Thymus (tissue), 11 donors: ENCODE measurements at regions not wholly inside any gene's neighbourhood (a gene's known extent, or its start where the extent isn't known, plus 50 kb on each side); places are given as distances from the start of the nearest gene placed in this dataset.

Experiments used
- DNase-seq, 9 donors: peaks; one replicate each; pipeline ENCODE4 v3.0.0-alpha.2; 2013; ENCODE audit warnings: low spot score in 9 of 9, low read depth in 6 of 9, missing footprints in 1 of 9
- H3K27ac ChIP-seq, 2 donors: one replicate each; pipeline ENCODE4 v1.5.1; 2013; ENCODE audit warnings: control low read depth in 1 of 2, low read depth in 1 of 2, low read length in 1 of 2, mild to moderate bottlenecking in 1 of 2, moderate library complexity in 1 of 2
- H3K27me3 ChIP-seq, 2 donors: one replicate each; pipeline ENCODE4 v1.5.1; 2013; ENCODE audit warnings: low read length in 1 of 2; ENCODE audit not compliant: control insufficient read depth in 2 of 2, insufficient read depth in 1 of 2
- H3K36me3 ChIP-seq, 2 donors: one replicate each; pipeline ENCODE4 v1.5.1; 2013; ENCODE audit warnings: low read length in 1 of 2, mild to moderate bottlenecking in 1 of 2, moderate library complexity in 1 of 2; ENCODE audit not compliant: control insufficient read depth in 2 of 2, insufficient read depth in 2 of 2
- H3K4me1 ChIP-seq, 2 donors: one replicate each; pipeline ENCODE4 v1.5.1; 2013; ENCODE audit warnings: low read length in 2 of 2; ENCODE audit not compliant: control insufficient read depth in 2 of 2, insufficient read depth in 2 of 2
- H3K4me3 ChIP-seq, 2 donors: one replicate each; pipeline ENCODE4 v1.5.1; 2013; ENCODE audit warnings: low read length in 2 of 2, control low read depth in 1 of 2, mild to moderate bottlenecking in 1 of 2
- H3K9me3 ChIP-seq, 2 donors: one replicate each; pipeline ENCODE4 v1.5.1; 2013; ENCODE audit warnings: low read length in 1 of 2, mild to moderate bottlenecking in 1 of 2; ENCODE audit not compliant: control insufficient read depth in 2 of 2, insufficient read depth in 1 of 2
- WGBS: extraction: QIAGEN DNeasy Blood & Tissue Kit; methylation state at CpG from one replicate; pipeline ENCODE4 v1.1.7; 2013; 5-methylcytosine and 5-hydroxymethylcytosine counted together
- donor health status: healthy.

DNA sequence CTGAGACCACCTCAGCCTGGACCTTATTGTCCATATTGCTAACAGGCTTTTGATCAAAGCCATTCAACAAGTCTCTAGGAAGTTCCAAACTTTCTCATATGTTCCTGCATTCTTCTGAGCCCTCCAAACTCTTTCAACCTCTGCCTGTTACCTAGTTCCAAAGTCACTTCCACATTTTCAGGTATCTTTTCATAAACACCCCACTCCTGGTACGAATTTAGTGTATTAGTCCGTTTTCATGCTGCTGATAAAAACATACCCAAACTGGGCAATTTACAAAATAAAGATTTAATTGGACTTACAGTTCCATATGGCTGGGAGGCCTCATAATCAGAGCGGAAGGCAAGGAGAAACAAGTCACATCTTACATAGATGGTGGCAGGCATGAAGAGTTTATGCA is 836.8 kb downstream of the SORCS1 start:
- H3K36me3 ChIP-seq: no peaks in the 10 kb centered on the region
- H3K4me3 ChIP-seq: no peak overlapping the region
- no peaks in the 10 kb centered on the region for H3K27me3 ChIP-seq
- H3K9me3 ChIP-seq: peaks cover 0 to 3% of the 10 kb centered on the region in 2 donors
- WGBS: 91% methylated on average over 3 of the region's 3 CpGs
- no peak for DNase-seq
- H3K27ac ChIP-seq: no peak overlapping the region
- H3K4me1 ChIP-seq: no peaks in the 10 kb centered on the region

DNA sequence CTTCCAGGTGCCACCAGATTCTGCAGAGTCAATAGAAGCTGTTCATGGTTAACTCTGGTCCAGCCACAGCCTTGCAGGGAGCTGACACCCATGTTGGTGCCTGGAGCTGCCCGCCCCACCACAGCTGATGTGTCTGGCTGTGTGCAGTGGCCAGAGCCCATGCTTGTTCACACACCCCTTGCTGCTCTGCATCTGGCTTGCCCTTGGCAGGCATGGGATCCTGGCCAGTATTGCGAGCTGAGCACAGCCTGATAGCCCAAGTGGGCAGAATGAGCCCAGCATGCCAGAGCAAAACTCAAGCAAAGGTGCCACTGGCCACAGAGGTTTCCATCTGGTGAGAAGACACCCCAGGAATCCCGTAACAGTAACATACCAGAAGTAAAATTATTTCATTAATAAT is 843.6 kb downstream of the SORCS1 start:
- H3K9me3 ChIP-seq: peaks cover 0 to 8% of the 10 kb centered on the region in 2 donors
- no peaks in the 10 kb centered on the region for H3K27me3 ChIP-seq
- no peaks in the 10 kb centered on the region for H3K4me1 ChIP-seq
- DNase-seq: no peak
- H3K4me3 ChIP-seq: no peak overlapping the region
- no peaks in the 10 kb centered on the region for H3K36me3 ChIP-seq
- WGBS: 94% methylated on average over 3 of the region's 3 CpGs
- H3K27ac ChIP-seq: no peak overlapping the region

DNA sequence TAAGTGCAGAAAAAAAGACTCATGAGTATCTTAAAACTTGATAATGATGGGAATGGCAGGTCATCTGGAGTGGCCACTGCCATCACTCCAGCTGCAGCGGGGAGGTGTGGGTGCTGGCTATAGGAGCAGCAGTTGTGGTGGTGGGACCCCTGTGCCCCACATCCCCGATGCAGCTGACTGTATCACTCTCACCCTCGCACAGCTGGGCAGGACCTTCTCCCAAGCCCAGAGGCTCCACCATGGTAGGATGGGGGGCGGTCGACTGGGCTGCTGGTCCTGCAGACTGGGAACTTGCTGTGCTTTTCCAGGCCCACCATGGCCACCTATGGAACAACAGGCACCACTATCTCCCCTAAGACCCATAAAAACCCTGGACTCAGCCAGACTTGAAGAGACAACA is 844.4 kb downstream of the SORCS1 start:
- peaks cover 0 to 8% of the 10 kb centered on the region in 2 donors for H3K9me3 ChIP-seq
- H3K27ac ChIP-seq: no peak overlapping the region
- H3K4me3 ChIP-seq: no peak overlapping the region
- no peaks in the 10 kb centered on the region for H3K4me1 ChIP-seq
- 94% methylated on average over 5 of the region's 5 CpGs for WGBS
- no peak for DNase-seq
- no peaks in the 10 kb centered on the region for H3K27me3 ChIP-seq
- H3K36me3 ChIP-seq: no peaks in the 10 kb centered on the region

DNA sequence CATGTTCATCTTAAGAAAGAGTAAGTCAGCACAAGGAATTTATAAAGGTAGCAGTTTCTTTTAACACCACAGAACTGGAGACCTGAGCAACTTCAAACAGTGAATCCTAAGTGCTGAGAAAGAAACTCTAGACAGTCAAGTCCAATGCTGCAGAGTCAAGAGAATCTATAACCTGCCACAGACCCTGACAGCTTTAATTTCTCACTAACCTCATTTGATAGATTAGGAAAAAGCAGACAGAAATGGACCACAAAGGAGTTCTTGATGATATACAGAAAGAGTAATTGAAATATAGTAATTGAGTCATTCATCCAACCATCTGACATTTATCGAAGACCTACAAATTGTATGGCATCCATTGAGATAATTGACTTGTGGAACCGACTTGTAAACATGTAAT is 847.0 kb downstream of the SORCS1 start:
- Histone ChIP-seq H3K9me3 (peaks cover 0 to 8% of the 10 kb centered on the region in 2 donors), H3K27ac (no peak overlapping the region), H3K4me1 (no peaks in the 10 kb centered on the region), H3K4me3 (no peak overlapping the region), H3K27me3 (no peaks in the 10 kb centered on the region), H3K36me3 (no peaks in the 10 kb centered on the region)
- no peak for DNase-seq
- WGBS: 96% methylated on average over 2 of the region's 2 CpGs

DNA sequence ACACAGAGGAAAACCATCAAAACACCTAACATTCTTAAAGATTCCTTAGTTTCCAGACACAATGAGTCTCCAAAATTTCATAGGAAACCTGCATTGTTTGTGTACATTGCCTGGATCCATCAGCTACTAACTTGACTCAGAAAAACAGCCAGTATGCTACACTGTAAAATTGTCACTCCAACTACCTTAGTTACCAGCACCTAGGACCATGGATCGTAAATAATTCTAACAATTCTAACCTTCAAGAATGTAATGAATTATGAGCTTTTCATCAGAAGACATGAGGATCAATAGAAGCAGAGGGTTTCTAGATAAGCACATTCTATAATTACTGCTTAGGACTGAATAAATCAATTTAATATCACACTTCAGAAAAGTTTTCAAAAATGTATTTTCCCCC is 851.5 kb downstream of the SORCS1 start:
- 95% methylated on average over 1 of the region's 1 CpG for WGBS
- Histone ChIP-seq H3K9me3 (no peaks in the 10 kb centered on the region), H3K4me1 (no peaks in the 10 kb centered on the region), H3K4me3 (no peak overlapping the region), H3K27me3 (no peaks in the 10 kb centered on the region), H3K27ac (no peak overlapping the region), H3K36me3 (no peaks in the 10 kb centered on the region)
- DNase-seq: no peak

DNA sequence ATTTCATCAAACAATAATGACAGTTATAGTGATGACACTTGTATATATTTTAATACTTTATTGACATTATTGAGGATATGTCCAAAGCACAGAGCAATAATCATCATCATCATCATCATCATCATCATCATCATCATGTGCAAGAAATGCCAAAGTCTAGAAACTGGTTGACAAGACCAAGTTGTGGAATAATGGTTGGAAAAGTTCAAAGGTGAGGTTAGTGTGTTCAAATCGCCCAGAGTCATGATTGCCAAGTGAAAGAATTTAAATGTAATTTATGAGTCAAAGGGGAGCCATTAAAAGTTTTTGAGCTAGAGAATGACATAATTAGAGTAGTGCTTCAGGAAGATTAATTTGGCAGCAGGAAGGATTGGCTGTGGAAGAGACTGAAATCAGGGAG is 852.4 kb downstream of the SORCS1 start:
- no peaks in the 10 kb centered on the region for H3K36me3 ChIP-seq

DNA sequence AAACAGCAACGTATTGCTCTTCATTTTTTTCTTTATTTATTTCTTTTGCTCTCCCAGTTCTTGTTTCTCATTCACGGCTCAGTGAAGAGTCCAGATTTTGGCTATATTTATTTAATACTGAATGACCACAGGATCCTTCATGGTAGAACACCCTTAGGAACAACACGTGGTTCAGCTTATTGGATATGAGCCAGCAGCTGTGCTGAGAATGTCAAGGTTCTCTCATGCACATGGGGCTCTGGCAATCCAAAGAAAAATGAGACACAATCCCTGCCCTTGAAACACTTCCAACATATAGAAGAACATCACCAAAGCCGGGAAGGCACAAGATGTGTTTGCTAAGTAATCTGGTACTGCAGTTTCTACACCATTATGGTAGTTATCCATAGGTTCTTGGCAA is 852.9 kb downstream of the SORCS1 start:
- WGBS: 89% methylated on average over 4 of the region's 4 CpGs
- Histone ChIP-seq H3K36me3 (no peaks in the 10 kb centered on the region), H3K9me3 (no peaks in the 10 kb centered on the region), H3K4me3 (no peak overlapping the region), H3K4me1 (no peaks in the 10 kb centered on the region), H3K27ac (no peak overlapping the region), H3K27me3 (no peaks in the 10 kb centered on the region)
- DNase-seq: no peak

More for the DNA sequence above, 852.4 kb downstream of the SORCS1 start:
- H3K9me3 ChIP-seq: no peaks in the 10 kb centered on the region
- H3K4me1 ChIP-seq: no peaks in the 10 kb centered on the region
- no peak overlapping the region for H3K4me3 ChIP-seq
- no peak overlapping the region for H3K27ac ChIP-seq
- WGBS: 90% methylated on average over 1 of the region's 1 CpG
- DNase-seq: no peak
- H3K27me3 ChIP-seq: no peaks in the 10 kb centered on the region

DNA sequence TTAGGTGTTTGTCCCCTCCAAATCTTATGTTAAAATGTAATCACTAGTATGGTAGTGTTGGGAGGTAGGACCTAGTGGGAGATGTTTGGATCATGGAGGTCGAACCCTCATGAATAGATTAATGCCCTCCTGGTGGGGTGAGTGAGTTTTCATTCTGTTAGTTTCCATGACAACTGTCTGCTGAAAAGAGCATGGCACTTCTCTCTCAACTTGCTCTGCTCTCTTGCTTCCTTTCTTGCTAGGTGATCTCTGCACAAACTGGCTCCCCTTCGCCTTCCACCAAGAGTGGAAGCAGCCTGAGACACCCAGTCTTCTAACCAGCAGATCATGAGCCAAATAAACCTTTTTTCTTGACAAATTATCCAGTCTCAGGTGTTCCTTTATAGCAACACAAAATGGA is 853.9 kb downstream of the SORCS1 start:
- WGBS: 64% methylated on average over 2 of the region's 2 CpGs
- H3K36me3 ChIP-seq: no peaks in the 10 kb centered on the region
- DNase-seq: no peak
- no peak overlapping the region for H3K4me3 ChIP-seq
- H3K27ac ChIP-seq: no peak overlapping the region
- H3K9me3 ChIP-seq: no peaks in the 10 kb centered on the region
- H3K27me3 ChIP-seq: no peaks in the 10 kb centered on the region
- H3K4me1 ChIP-seq: no peaks in the 10 kb centered on the region

DNA sequence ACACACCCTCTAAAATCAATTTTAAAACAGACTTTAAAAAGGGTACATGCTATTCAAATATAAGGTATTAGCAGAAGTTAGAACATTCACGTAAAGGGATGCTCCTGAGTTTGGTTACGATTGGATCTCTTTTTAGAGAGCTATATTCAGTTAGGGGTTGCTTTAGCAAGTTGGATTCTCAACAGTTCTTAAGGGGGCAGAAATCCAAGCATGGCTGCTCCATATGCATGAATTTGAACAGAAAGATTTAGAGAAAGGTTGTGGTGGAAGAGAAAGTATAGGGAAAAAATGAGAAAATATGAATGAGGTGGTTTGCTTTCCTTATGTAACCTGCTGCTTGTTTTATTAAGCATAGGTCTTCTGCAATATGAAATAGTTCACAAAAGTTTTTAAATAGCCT is 855.1 kb downstream of the SORCS1 start:
- no peaks in the 10 kb centered on the region for H3K4me1 ChIP-seq
- 94% methylated on average over 2 of the region's 2 CpGs for WGBS
- no peaks in the 10 kb centered on the region for H3K36me3 ChIP-seq
- H3K9me3 ChIP-seq: no peaks in the 10 kb centered on the region
- H3K4me3 ChIP-seq: no peak overlapping the region
- no peak overlapping the region for H3K27ac ChIP-seq
- H3K27me3 ChIP-seq: no peaks in the 10 kb centered on the region
- no peak for DNase-seq

DNA sequence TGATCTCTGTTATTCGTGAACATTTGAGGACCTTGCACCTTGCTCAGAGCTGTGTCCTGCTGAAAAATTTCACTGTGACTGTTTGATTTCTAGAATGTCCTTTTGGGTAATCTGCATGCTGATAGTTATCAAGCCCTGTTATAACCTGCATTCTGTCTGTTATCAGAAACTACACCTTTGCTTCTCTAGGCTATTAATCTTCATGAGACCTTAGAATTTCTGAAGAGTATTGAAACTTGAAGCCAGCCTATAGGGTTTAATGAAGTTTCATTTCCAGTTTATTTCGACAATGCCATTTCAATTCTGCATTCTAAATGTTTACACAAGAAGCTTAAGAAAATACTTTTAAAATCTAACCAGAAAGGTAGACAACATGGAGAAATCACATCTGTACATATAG is 856.2 kb downstream of the SORCS1 start:
- Histone ChIP-seq H3K9me3 (no peaks in the 10 kb centered on the region), H3K27me3 (no peaks in the 10 kb centered on the region), H3K27ac (no peak overlapping the region), H3K4me3 (no peak overlapping the region), H3K4me1 (no peaks in the 10 kb centered on the region), H3K36me3 (no peaks in the 10 kb centered on the region)
- no peak for DNase-seq
- WGBS: 87% methylated on average over 2 of the region's 2 CpGs
